AG09319 (cell line): ENCODE measurements at regions not wholly inside any gene's neighbourhood (a gene's known extent, or its start where the extent isn't known, plus 50 kb on each side); places are given as distances from the start of the nearest gene placed in this dataset.

ENCODE experiments used
- DNase-seq: peaks from one replicate; pipeline ENCODE4 v3.0.0-alpha.2; 2010; ENCODE audit warnings: low read depth; ENCODE audit errors: extremely low read depth
- TF ChIP-seq, protein P1 (sequence below): IDR thresholded peaks from 2 replicates; pipeline ENCODE4 v1.5.1; 2011; ENCODE audit warnings: low read depth, mild to moderate bottlenecking, inconsistent platforms, low read length, moderate library complexity

GRCh38 chr2:187986390-187987105, 305.1 kb upstream of the GULP1 start:
- DNase-seq, result no peak
- TF ChIP-seq, protein P1, sequence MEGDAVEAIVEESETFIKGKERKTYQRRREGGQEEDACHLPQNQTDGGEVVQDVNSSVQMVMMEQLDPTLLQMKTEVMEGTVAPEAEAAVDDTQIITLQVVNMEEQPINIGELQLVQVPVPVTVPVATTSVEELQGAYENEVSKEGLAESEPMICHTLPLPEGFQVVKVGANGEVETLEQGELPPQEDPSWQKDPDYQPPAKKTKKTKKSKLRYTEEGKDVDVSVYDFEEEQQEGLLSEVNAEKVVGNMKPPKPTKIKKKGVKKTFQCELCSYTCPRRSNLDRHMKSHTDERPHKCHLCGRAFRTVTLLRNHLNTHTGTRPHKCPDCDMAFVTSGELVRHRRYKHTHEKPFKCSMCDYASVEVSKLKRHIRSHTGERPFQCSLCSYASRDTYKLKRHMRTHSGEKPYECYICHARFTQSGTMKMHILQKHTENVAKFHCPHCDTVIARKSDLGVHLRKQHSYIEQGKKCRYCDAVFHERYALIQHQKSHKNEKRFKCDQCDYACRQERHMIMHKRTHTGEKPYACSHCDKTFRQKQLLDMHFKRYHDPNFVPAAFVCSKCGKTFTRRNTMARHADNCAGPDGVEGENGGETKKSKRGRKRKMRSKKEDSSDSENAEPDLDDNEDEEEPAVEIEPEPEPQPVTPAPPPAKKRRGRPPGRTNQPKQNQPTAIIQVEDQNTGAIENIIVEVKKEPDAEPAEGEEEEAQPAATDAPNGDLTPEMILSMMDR, result no peak

- DNase-seq, result no peak
- TF ChIP-seq, protein P1, result no peak
Observed at GRCh38 chr2:187988348-187988747, 303.3 kb upstream of the GULP1 start.

DNA sequence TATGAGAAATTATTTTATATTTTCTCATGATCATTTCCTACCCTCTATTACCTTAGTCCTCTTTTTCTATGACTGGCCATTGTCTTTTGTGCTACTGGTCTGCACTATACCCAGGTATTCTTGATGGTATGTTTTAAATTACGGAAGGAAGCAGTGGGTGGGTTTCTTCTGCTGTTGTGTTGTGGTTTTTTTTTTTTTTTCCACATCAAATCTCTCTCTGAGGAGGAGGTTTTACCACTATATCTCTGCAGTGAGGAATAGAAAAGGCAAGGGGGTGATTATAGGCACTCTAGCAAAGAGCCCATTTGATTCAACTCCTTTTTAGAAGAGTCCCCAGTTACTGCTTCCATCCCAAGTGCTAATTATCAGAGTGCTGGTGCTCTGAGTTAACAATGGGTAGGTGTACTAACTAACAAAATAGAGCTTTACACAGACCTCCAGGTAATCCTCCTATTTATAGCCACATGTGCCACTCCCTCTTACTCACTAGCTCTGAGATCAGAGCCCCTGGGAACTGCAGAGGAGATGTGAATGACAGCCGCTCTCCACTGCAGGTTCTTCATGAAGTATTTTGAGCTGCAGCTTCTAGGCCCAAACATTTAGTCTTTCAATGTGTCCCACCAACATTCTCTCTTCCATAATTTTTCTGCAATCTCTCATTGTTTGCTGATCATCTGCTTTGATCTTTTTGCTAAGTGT, 301.6 kb upstream of the GULP1 start:
- no peak for DNase-seq

GRCh38 chr2:187991389-187991788, 300.3 kb upstream of the GULP1 start:
- DNase-seq, result no peak
- TF ChIP-seq, protein P1, result no peak

More for the DNA sequence above, 301.6 kb upstream of the GULP1 start:
- TF ChIP-seq, protein P1, result no peak

GRCh38 chr2:187994464-187995331, 297.0 kb upstream of the GULP1 start:
- no peak for DNase-seq
- TF ChIP-seq, protein P1, result no peak

- DNase-seq, result no peak
- TF ChIP-seq, protein P1, result no peak
Observed at GRCh38 chr2:187995556-187995955, 296.1 kb upstream of the GULP1 start.
